Astrocyte of the cerebellum (primary cell): ENCODE measurements at regions not wholly inside any gene's neighbourhood (a gene's known extent, or its start where the extent isn't known, plus 50 kb on each side); places are given as distances from the start of the nearest gene placed in this dataset.
"Not testable (repeated sequence)": the region's sequence is repeated elsewhere in the genome, so short reads cannot be mapped to it uniquely, and the experiment has no call there.

Experiments
- DNase-seq: peaks from one replicate; pipeline ENCODE4 v3.0.0-alpha.2; 2011; ENCODE audit warnings: low read depth
- H3K4me3 ChIP-seq: 2 replicates; pipeline ENCODE4 v1.5.1; 2011; ENCODE audit warnings: mild to moderate bottlenecking, low read depth, low read length, moderate library complexity
- CTCF ChIP-seq: IDR thresholded peaks from 2 replicates; pipeline ENCODE4 v1.5.1; 2012; ENCODE audit warnings: low read length, low read depth, moderate library complexity, mild to moderate bottlenecking; ENCODE audit errors: missing control alignments
- in situ Hi-C: cut with HindIII; loops from 2 replicates; pipeline ENCODE4 v1.10.0; 2017; ENCODE audit warnings: low sequenced_read_pairs

GRCh38 chr9:40914772-40915659 lies 213.5 kb downstream of the FOXD4L6 start:
- TF ChIP-seq CTCF = no peak
- H3K4me3 ChIP-seq = no peak overlapping the region
- DNase-seq = no peak
- in situ Hi-C loops = no loop called here

DNA sequence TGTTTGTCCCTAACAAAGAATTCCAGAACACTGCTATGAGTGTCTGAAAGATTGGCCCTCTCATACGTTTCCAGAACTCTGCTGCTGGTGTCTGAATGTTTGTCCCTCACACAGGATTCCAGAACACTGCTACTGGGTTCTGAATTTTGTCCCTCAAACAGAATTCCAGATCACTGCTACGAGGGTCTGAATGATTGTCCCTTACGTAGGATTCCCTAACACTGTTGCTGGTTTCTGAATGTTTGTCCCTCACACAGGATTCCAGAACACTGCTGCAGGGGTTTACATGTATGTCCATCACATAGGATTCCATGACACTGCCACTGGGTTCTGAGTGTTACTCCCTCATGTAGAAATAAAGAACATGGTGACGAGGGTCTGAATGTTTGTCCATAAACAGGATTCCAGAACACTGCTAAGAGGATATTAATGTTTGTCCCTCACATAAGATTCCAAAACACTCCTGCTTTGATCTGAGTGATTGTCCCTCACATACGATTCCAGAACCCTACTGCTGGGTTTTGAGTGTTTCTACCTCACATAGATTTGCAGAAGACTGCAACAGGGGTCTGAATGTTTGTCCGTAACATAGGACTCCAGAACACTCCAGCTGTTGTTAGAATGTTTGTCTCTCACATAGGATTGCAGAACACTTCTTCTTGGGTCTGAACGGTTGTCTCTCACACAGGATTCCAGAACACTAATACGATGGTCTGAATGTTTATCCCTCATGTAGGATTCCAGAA lies 214.4 kb downstream of the FOXD4L6 start:
- DNase-seq = no peak
- in situ Hi-C loops = no loop called here
- no peak for TF ChIP-seq CTCF
- H3K4me3 ChIP-seq = no peak overlapping the region

DNA sequence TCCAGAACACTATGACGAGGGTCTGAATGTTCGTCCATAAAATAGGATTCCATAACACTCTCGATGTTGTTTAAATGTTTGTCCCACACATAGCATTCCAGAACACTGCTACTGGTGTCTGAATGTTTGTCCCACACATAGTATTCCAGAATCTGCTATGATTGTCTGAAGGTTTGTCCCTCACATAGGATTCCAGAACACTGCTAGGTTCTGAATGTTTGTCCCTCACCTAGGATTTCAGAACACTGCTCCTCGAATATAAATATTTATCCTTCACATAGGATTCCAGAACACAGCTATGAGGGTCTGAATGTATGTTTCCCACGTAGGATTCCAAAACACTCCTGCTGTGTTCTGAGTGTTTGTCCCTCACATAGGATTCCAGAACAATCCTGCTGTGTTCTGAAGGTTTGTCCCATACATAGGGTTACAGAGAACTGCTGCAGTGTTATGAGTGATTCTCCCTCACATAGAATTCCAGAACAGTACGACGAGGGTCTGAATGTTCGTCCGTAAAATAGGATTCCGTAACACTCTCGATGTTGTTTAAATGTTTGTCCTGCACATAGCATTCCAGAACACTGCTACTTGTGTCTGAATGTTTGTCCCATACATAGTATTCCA lies 215.3 kb downstream of the FOXD4L6 start:
- H3K4me3 ChIP-seq = no peak overlapping the region
- in situ Hi-C loops = no loop called here
- no peak for DNase-seq
- TF ChIP-seq CTCF = no peak

- H3K4me3 ChIP-seq, in situ Hi-C loops, DNase-seq: not testable (repeated sequence)
Measured at GRCh38 chr9:40912679-40913078, 215.8 kb downstream of the FOXD4L6 start.

DNA sequence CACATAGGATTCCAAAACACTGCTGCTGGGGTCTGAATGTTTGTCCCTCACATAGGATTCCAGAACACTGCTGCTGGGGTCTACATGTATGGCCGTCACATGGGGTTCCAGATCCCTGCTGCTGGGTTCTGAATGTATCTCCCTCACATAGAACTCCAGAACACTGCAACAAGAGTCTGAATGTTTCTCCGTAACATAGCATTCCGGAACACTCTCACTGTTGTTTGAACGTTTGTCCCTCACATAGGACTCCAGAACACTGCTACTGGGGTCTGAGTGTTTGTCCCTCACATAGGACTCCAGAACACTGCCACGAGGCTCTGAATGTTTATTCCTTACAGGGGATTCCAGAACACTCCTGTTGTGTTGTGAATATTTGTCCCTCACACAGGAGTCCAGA lies 216.8 kb downstream of the FOXD4L6 start:
- TF ChIP-seq CTCF = no peak
- in situ Hi-C loops = no loop called here
- H3K4me3 ChIP-seq = no peak overlapping the region
- DNase-seq = no peak

DNA sequence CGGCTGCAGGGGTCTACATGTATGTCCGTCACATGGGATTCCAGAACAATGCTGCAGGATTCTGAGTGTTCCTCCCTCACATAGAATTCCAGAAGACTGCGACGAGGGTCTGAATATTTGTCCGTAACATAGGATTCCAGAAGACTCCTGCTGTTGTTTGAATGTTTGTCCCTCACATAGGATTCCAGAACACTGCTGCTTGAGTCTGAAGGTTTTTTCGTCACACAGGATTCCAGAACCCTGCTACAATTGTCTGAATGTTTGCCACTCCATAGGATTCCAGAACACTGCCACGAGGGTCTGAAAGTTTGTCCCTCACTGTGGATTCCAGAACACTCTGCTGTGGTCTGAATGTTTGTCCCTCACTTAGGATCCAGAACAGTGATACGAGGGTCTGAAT lies 217.5 kb downstream of the FOXD4L6 start:
- H3K4me3 ChIP-seq, DNase-seq, in situ Hi-C loops: not testable (repeated sequence)

- no peak for TF ChIP-seq CTCF
- in situ Hi-C loops = no loop called here
- DNase-seq = no peak
- no peak overlapping the region for H3K4me3 ChIP-seq
Measured at GRCh38 chr9:40909821-40910220, 218.7 kb downstream of the FOXD4L6 start.

DNA sequence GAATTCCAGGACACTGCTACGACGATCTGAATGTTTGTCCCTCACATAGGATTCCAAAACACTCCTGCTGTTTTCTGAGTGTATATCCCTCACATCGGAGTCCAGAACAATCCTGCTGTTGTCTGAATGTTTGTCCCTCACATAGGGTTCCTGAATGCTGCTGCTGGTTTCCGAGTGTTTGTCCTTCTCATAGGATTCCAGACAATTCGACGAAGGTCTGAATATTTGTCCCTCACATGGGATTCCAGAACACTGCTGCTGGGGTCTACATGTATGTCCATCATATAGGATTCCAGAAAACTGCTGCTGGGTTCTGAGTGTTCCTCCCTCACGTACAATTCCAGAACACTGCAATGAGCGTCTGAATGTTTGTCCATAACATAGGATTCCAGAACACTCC lies 219.4 kb downstream of the FOXD4L6 start:
- H3K4me3 ChIP-seq, in situ Hi-C loops, DNase-seq: not testable (repeated sequence)
